Ishikawa (cell line): ENCODE measurements at regions not wholly inside any gene's neighbourhood (a gene's known extent, or its start where the extent isn't known, plus 50 kb on each side); places are given as distances from the start of the nearest gene placed in this dataset.

ENCODE experiments used
- CEBPB ChIP-seq: IDR thresholded peaks from 2 replicates; pipeline ENCODE4 v1.6.1; 2012
- CREB1 ChIP-seq: IDR thresholded peaks from 2 replicates; pipeline ENCODE4 v1.6.1; 2012; ENCODE audit warnings: low read depth
- EGR1 ChIP-seq: IDR thresholded peaks from 2 replicates; pipeline ENCODE4 v1.6.1; 2012
- EP300 ChIP-seq: IDR thresholded peaks from 2 replicates; pipeline ENCODE4 v1.6.1; 2012; ENCODE audit warnings: borderline replicate concordance
- FOXM1 ChIP-seq: IDR thresholded peaks from 2 replicates; pipeline ENCODE4 v1.6.1; 2012; ENCODE audit warnings: low read depth, borderline replicate concordance
- NFIC ChIP-seq: IDR thresholded peaks from 2 replicates; pipeline ENCODE4 v1.6.1; 2012
- RAD21 ChIP-seq: IDR thresholded peaks from 2 replicates; pipeline ENCODE4 v1.6.1; 2012; ENCODE audit warnings: low read depth
- TAF1 ChIP-seq: IDR thresholded peaks from 2 replicates; pipeline ENCODE4 v1.6.1; 2012; ENCODE audit warnings: low read depth, mild to moderate bottlenecking
- TCF12 ChIP-seq: IDR thresholded peaks from 2 replicates; pipeline ENCODE4 v1.6.1; 2012; ENCODE audit warnings: low read depth
- TEAD4 ChIP-seq: IDR thresholded peaks from 2 replicates; pipeline ENCODE4 v1.6.1; 2012
- YY1 ChIP-seq: IDR thresholded peaks from 2 replicates; pipeline ENCODE4 v1.6.1; 2012; ENCODE audit warnings: low read depth
- ZBTB7A ChIP-seq: IDR thresholded peaks from 2 replicates; pipeline ENCODE4 v1.6.1; 2012; ENCODE audit warnings: low read depth
- TF ChIP-seq, protein P1 (sequence below): IDR thresholded peaks from 2 replicates; pipeline ENCODE4 v1.6.1; 2012
- TF ChIP-seq, protein P2 (sequence below): IDR thresholded peaks from 2 replicates; pipeline ENCODE4 v1.6.1; 2012; ENCODE audit warnings: low read depth, mild to moderate bottlenecking
- TF ChIP-seq, protein P3 (sequence below): IDR thresholded peaks from 2 replicates; pipeline ENCODE4 v1.6.1; 2012

DNA sequence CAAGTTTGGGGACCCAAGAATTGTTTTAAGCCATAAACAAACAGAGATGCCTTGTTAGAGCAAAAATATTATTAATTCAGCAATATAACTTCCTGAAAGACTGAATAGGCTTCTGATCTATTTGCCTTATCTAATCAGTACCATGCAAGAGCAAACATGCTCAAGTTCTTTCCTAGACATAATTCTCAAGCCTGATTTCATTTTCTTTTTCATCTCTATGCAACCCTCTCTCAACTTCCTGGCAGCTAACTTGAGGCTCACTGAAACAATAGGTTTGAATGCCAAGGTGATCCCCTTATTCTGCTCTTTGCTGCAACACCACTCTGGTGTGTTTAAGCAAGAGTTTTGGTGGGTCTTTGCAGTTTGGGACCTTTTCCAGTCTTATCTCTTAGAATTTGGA lies 230.9 kb upstream of the CD96 start:
- TF ChIP-seq, protein P1, sequence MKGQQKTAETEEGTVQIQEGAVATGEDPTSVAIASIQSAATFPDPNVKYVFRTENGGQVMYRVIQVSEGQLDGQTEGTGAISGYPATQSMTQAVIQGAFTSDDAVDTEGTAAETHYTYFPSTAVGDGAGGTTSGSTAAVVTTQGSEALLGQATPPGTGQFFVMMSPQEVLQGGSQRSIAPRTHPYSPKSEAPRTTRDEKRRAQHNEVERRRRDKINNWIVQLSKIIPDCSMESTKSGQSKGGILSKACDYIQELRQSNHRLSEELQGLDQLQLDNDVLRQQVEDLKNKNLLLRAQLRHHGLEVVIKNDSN, result no peak
- TF ChIP-seq EP300 (no peak), NFIC (no peak), CEBPB (no peak), ZBTB7A (no peak), FOXM1 (no peak), TAF1 (no peak), EGR1 (no peak), TEAD4 (no peak), RAD21 (no peak), TCF12 (no peak), CREB1 (no peak), YY1 (no peak)
- TF ChIP-seq, protein P2, sequence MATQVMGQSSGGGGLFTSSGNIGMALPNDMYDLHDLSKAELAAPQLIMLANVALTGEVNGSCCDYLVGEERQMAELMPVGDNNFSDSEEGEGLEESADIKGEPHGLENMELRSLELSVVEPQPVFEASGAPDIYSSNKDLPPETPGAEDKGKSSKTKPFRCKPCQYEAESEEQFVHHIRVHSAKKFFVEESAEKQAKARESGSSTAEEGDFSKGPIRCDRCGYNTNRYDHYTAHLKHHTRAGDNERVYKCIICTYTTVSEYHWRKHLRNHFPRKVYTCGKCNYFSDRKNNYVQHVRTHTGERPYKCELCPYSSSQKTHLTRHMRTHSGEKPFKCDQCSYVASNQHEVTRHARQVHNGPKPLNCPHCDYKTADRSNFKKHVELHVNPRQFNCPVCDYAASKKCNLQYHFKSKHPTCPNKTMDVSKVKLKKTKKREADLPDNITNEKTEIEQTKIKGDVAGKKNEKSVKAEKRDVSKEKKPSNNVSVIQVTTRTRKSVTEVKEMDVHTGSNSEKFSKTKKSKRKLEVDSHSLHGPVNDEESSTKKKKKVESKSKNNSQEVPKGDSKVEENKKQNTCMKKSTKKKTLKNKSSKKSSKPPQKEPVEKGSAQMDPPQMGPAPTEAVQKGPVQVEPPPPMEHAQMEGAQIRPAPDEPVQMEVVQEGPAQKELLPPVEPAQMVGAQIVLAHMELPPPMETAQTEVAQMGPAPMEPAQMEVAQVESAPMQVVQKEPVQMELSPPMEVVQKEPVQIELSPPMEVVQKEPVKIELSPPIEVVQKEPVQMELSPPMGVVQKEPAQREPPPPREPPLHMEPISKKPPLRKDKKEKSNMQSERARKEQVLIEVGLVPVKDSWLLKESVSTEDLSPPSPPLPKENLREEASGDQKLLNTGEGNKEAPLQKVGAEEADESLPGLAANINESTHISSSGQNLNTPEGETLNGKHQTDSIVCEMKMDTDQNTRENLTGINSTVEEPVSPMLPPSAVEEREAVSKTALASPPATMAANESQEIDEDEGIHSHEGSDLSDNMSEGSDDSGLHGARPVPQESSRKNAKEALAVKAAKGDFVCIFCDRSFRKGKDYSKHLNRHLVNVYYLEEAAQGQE, result no peak
- TF ChIP-seq, protein P3, sequence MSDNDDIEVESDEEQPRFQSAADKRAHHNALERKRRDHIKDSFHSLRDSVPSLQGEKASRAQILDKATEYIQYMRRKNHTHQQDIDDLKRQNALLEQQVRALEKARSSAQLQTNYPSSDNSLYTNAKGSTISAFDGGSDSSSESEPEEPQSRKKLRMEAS, result no peak

DNA sequence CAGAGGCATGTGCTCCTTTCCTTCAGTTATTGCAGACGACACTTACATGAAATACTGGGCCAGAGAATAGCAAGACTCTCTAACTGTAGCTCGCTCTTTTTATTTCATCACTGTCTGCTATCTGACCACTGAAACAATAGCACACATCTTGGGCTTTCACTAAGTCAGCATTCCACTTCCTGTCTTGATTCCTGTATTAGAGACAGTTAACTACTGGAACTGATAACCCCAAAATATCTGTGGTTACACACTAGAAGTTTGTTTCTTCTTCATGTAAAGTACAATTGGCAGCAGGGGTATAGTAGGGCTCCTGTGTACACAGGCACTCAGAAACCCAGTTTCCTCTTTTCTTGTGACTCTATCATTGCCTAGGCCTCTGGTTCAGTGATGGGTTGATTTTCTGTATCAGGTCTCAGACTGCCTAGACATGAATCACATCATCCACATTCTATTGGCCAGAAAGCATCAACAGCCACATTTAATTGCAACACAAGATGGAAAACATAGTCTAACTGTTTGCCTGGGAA lies 230.2 kb upstream of the CD96 start:
- TF ChIP-seq CEBPB, result no peak
- no peak for TF ChIP-seq RAD21
- no peak for TF ChIP-seq EP300
- no peak for TF ChIP-seq NFIC
- no peak for TF ChIP-seq TCF12
- TF ChIP-seq FOXM1, result no peak
- TF ChIP-seq, protein P1, result no peak
- TF ChIP-seq, protein P2, result no peak
- no peak for TF ChIP-seq ZBTB7A

DNA sequence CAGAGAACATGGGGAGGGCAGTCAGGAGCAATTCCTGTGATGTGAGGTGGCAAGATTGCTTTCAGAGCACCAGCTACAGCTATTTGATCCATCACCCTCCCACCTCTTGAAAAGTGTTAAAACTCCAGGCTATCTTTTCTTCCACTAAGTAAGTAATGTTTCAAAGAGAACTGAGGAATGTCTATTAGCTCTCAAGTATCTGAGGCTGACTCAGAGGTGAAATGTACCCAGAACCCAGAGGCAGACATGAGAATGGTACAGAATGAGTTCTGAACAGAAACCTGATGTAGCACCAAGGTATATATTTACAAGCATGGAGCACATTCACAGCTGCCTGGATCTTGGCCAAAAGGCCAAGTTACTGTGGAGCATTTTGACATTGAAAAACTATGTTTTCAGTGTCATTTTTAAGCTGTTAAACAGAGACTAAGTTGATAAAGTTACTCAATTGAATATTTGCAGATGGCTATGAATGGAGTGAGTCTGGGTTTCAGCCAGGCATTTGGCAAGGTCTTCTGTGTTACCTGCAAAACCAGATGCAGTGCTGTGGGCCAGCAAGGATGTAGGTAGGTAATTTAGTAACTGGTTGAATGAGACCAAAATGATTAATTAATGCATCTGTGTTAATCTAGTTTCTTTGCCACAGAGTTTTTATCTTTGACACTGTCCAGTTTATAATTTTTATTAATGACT lies 227.7 kb upstream of the CD96 start:
- TF ChIP-seq, protein P2, result no peak
- no peak for TF ChIP-seq TEAD4
- TF ChIP-seq EGR1, result no peak
- no peak for TF ChIP-seq RAD21
- no peak for TF ChIP-seq CEBPB
- TF ChIP-seq TCF12, result no peak
- TF ChIP-seq, protein P3, result no peak
- TF ChIP-seq FOXM1, result no peak
- no peak for TF ChIP-seq ZBTB7A
- no peak for TF ChIP-seq YY1
- no peak for TF ChIP-seq NFIC
- TF ChIP-seq EP300, result no peak
- TF ChIP-seq TAF1, result no peak
- TF ChIP-seq, protein P1, result no peak
- no peak for TF ChIP-seq CREB1

DNA sequence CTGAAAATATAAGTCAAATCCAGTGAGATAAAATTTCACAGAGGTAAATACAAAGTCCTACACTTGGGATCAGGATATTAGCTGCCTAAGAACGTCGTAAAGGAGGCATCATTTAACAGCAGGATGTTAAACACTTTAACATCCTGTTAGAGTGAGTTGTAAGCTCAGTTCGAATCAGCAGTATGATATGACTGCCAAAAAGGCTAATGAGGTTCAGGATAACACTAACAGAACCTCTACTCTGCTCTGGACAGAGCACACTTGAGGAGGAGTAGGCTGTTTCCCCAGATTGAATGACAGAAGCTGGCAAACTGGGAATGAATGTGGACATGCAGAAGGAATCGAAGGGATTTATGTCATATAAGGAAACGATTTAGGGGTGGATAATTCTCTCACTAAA lies 227.1 kb upstream of the CD96 start:
- no peak for TF ChIP-seq CEBPB
- TF ChIP-seq TAF1, result no peak
- no peak for TF ChIP-seq NFIC
- TF ChIP-seq, protein P2, result no peak
- TF ChIP-seq RAD21, result no peak
- TF ChIP-seq ZBTB7A, result no peak
- no peak for TF ChIP-seq TEAD4
- no peak for TF ChIP-seq FOXM1
- TF ChIP-seq, protein P3, result no peak
- TF ChIP-seq YY1, result no peak
- no peak for TF ChIP-seq EP300
- no peak for TF ChIP-seq TCF12
- no peak for TF ChIP-seq EGR1
